22Rv1 (cell line): ENCODE measurements at regions not wholly inside any gene's neighbourhood (a gene's known extent, or its start where the extent isn't known, plus 50 kb on each side); places are given as distances from the start of the nearest gene placed in this dataset.

Source experiments
- CTCF ChIP-seq: fragments of 450-650 bp; IDR thresholded peaks from 2 replicates; pipeline ENCODE4 v1.5.1; 2017; ENCODE audit warnings: mild to moderate bottlenecking
- ZFX ChIP-seq: fragments of 450-650 bp; IDR thresholded peaks from 2 replicates; pipeline ENCODE4 v1.6.1; 2017; ENCODE audit warnings: antibody characterized with exemption, borderline replicate concordance

GRCh38 chr6:16058201-16058928 is 70.5 kb upstream of the MYLIP start:
- TF ChIP-seq CTCF, result no peak
- TF ChIP-seq ZFX, result no peak
